T-helper 2 cell (primary cell): ENCODE measurements at regions not wholly inside any gene's neighbourhood (a gene's known extent, or its start where the extent isn't known, plus 50 kb on each side); places are given as distances from the start of the nearest gene placed in this dataset.

Experiments used
- DNase-seq, 5 experiments: peaks; one replicate each; pipeline versions ENCODE4 v3.0.0 to v3.0.0-alpha.2; 2012 to 2022

GRCh38 chr7:130998993-130999602 lies 265.1 kb upstream of the KLF14 start:
- no peak for DNase-seq

- DNase-seq: no peak
Observed at GRCh38 chr7:130999926-131000325, 265.9 kb upstream of the KLF14 start.

GRCh38 chr7:131000389-131000788 lies 266.4 kb upstream of the KLF14 start:
- DNase-seq: no peak

GRCh38 chr7:131000873-131001272 lies 266.9 kb upstream of the KLF14 start:
- DNase-seq: no peak

GRCh38 chr7:131002600-131002999 lies 268.6 kb upstream of the KLF14 start:
- no peak for DNase-seq

GRCh38 chr7:131003634-131004033 lies 269.6 kb upstream of the KLF14 start:
- no peak for DNase-seq

- DNase-seq: no peak
Observed at GRCh38 chr7:131004371-131004770, 270.4 kb upstream of the KLF14 start.

- peak in 4 of 5 experiments; percentile 33 to 86 (median 49) for DNase-seq
Observed at GRCh38 chr7:131007439-131008330, 273.7 kb upstream of the KLF14 start.

GRCh38 chr7:131008840-131009711 lies 275.1 kb upstream of the KLF14 start:
- peak in 1 of 5 experiments; percentile 74 for DNase-seq

GRCh38 chr7:131010029-131010716 lies 276.2 kb upstream of the KLF14 start:
- no peak for DNase-seq

- DNase-seq: peak in 1 of 5 experiments; percentile 91
Observed at GRCh38 chr7:131010717-131011431, 276.9 kb upstream of the KLF14 start.

- peak in 1 of 5 experiments; percentile 63 for DNase-seq
Observed at GRCh38 chr7:131011432-131011742, 277.4 kb upstream of the KLF14 start.

- DNase-seq: peak in 2 of 5 experiments; percentile 49 to 77
Observed at GRCh38 chr7:131011976-131012375, 278.0 kb upstream of the KLF14 start.

GRCh38 chr7:131012477-131013031 lies 278.5 kb upstream of the KLF14 start:
- no peak for DNase-seq

- DNase-seq: no peak
Observed at GRCh38 chr7:131013716-131014115, 279.7 kb upstream of the KLF14 start.

- no peak for DNase-seq
Observed at GRCh38 chr7:131014906-131015656, 281.1 kb upstream of the KLF14 start.

GRCh38 chr7:131015657-131015958 lies 281.6 kb upstream of the KLF14 start:
- DNase-seq: no peak

- no peak for DNase-seq
Observed at GRCh38 chr7:131016230-131016629, 282.2 kb upstream of the KLF14 start.

GRCh38 chr7:131019351-131019750 lies 285.3 kb upstream of the KLF14 start:
- peak in 1 of 5 experiments; percentile 54 for DNase-seq

- peak in 1 of 5 experiments; percentile 39 for DNase-seq
Observed at GRCh38 chr7:131020759-131021261, 286.8 kb upstream of the KLF14 start.

GRCh38 chr7:131021460-131021859 lies 287.5 kb upstream of the KLF14 start:
- peak in 1 of 5 experiments; percentile 59 for DNase-seq
